Mesenchymal stem cell (in vitro differentiated cells and primary cell): ENCODE measurements at regions not wholly inside any gene's neighbourhood (a gene's known extent, or its start where the extent isn't known, plus 50 kb on each side); places are given as distances from the start of the nearest gene placed in this dataset.
A peak's percentile ranks its signal among the peaks of the same experiment; 100 is the strongest.

Experiments
- DNase-seq: peaks from one replicate; pipeline ENCODE4 v3.0.0-alpha.2; 2013
- H2AFZ ChIP-seq: one replicate; pipeline ENCODE4 v1.6.1; 2013; ENCODE audit warnings: low read depth, mild to moderate bottlenecking, control low read depth, inconsistent platforms, low read length, moderate library complexity
- H2AK5ac ChIP-seq: 2 replicates; pipeline ENCODE4 v1.6.1; 2013; ENCODE audit warnings: low read length, moderate library complexity, mild to moderate bottlenecking, inconsistent platforms; ENCODE audit not compliant: severe bottlenecking
- H2BK120ac ChIP-seq: one replicate; pipeline ENCODE4 v1.6.1; 2013; ENCODE audit warnings: low read depth, mild to moderate bottlenecking, inconsistent platforms, low read length, moderate library complexity
- H2BK12ac ChIP-seq, 2 experiments: one replicate each; pipeline ENCODE4 v1.6.1; 2013; ENCODE audit warnings: inconsistent platforms in 2 of 2, low read length in 2 of 2, mild to moderate bottlenecking in 2 of 2, moderate library complexity in 2 of 2, control low read depth in 1 of 2
- H2BK15ac ChIP-seq: one replicate; pipeline ENCODE4 v1.6.1; 2013; ENCODE audit warnings: mild to moderate bottlenecking, low read depth, inconsistent platforms; ENCODE audit not compliant: poor library complexity, severe bottlenecking
- H2BK5ac ChIP-seq: 2 replicates; pipeline ENCODE4 v1.6.1; 2013; ENCODE audit warnings: low read depth, mild to moderate bottlenecking, low read length, control low read depth, inconsistent platforms; ENCODE audit not compliant: poor library complexity, severe bottlenecking
- H3K14ac ChIP-seq, 2 experiments: one replicate each; pipeline ENCODE4 v1.6.1; 2013; ENCODE audit warnings: inconsistent platforms in 2 of 2, low read length in 2 of 2, control low read depth in 1 of 2, mild to moderate bottlenecking in 1 of 2, moderate library complexity in 1 of 2
- H3K18ac ChIP-seq, 2 experiments: one replicate each; pipeline ENCODE4 v1.6.1; 2013; ENCODE audit warnings: inconsistent platforms in 2 of 2, low read length in 2 of 2, control low read depth in 1 of 2, low read depth in 1 of 2, mild to moderate bottlenecking in 1 of 2
- H3K23ac ChIP-seq, 2 experiments: one replicate each; pipeline ENCODE4 v1.6.1; 2013; ENCODE audit warnings: inconsistent platforms in 2 of 2, low read length in 2 of 2, mild to moderate bottlenecking in 2 of 2, moderate library complexity in 2 of 2, control low read depth in 1 of 2
- H3K27ac ChIP-seq: 2 replicates; pipeline ENCODE4 v1.5.1; 2013; ENCODE audit warnings: mild to moderate bottlenecking, moderate library complexity, low read length, control low read depth, inconsistent platforms; ENCODE audit not compliant: poor library complexity, severe bottlenecking
- H3K27me3 ChIP-seq, 2 experiments: 2 replicates each; pipeline versions ENCODE4 v1.6.1 to v1.7.0; 2013; ENCODE audit warnings: low read length in 2 of 2, mild to moderate bottlenecking in 2 of 2, moderate library complexity in 2 of 2, control low read depth in 1 of 2, inconsistent platforms in 1 of 2; ENCODE audit not compliant: control insufficient read depth in 1 of 2, insufficient read depth in 1 of 2
- H3K36me3 ChIP-seq, 2 experiments: 2 replicates each; pipeline versions ENCODE4 v1.6.1 to v1.7.0; 2013; ENCODE audit warnings: low read length in 2 of 2, control low read depth in 1 of 2, inconsistent platforms in 1 of 2, low read depth in 1 of 2, mild to moderate bottlenecking in 1 of 2; ENCODE audit not compliant: insufficient read depth in 2 of 2, control insufficient read depth in 1 of 2
- H3K4ac ChIP-seq, 2 experiments: one replicate each; pipeline ENCODE4 v1.6.1; 2013; ENCODE audit warnings: inconsistent platforms in 2 of 2, low read length in 2 of 2, mild to moderate bottlenecking in 2 of 2, moderate library complexity in 2 of 2, control low read depth in 1 of 2, low read depth in 1 of 2
- H3K4me1 ChIP-seq: 2 replicates; pipeline ENCODE4 v1.6.1; 2013; ENCODE audit warnings: low read depth, low read length, control low read depth; ENCODE audit not compliant: control insufficient read depth, insufficient read depth
- H3K4me2 ChIP-seq: 2 replicates; pipeline ENCODE4 v1.6.1; 2013; ENCODE audit warnings: low read length, mild to moderate bottlenecking, inconsistent platforms; ENCODE audit not compliant: poor library complexity, severe bottlenecking
- H3K4me3 ChIP-seq, 2 experiments: 2 replicates each; pipeline versions ENCODE4 v1.5.1 to v1.7.0; 2013; ENCODE audit warnings: low read length in 2 of 2, mild to moderate bottlenecking in 2 of 2, control low read depth in 1 of 2, low read depth in 1 of 2; ENCODE audit not compliant: insufficient read depth in 1 of 2
- H3K79me1 ChIP-seq: replicated peaks from 2 replicates; pipeline ENCODE4 v1.6.1; 2013; ENCODE audit warnings: mild to moderate bottlenecking, control low read depth, low read length, inconsistent platforms; ENCODE audit not compliant: poor library complexity, severe bottlenecking
- H3K9ac ChIP-seq: 2 replicates; pipeline ENCODE4 v1.7.0; 2013; ENCODE audit warnings: mild to moderate bottlenecking, low read length, moderate library complexity
- H3K9me3 ChIP-seq: 2 replicates; pipeline ENCODE4 v1.7.0; 2013; ENCODE audit warnings: mild to moderate bottlenecking, low read length; ENCODE audit not compliant: control insufficient read depth
- H4K8ac ChIP-seq: one replicate; pipeline ENCODE4 v1.6.1; 2013; ENCODE audit warnings: inconsistent platforms, mild to moderate bottlenecking, low read length, moderate library complexity
- H4K91ac ChIP-seq: one replicate; pipeline ENCODE4 v1.6.1; 2013; ENCODE audit warnings: mild to moderate bottlenecking, low read length, inconsistent platforms
- WGBS: methylation state at CpG from one replicate; pipeline ENCODE4 v1.1.7; 2013; ENCODE audit warnings: mixed read lengths; 5-methylcytosine and 5-hydroxymethylcytosine counted together

DNA sequence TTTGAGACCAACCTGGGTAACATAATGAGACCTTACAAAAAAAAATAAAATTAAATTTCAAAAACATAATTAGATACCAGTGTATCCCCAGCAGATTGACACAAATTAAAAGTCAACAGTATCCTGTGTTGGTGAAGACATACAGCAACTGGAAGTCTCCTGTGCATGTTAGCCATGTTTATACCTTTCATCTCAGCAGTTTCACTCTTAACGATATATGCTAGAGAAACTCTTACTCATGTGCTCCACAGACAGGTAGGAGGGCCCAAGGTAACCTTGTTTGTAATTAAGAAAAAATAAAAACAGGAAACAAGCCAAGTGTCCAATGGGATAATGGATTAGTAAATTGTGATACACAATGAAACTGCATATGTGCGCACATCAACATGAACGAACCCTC is 50.1 kb upstream of the N4BP3 start:
- no peak overlapping the region for H3K4ac ChIP-seq
- no peak overlapping the region for H3K4me3 ChIP-seq
- H2AFZ ChIP-seq, result no peak overlapping the region
- no peaks in the 10 kb centered on the region for H3K9me3 ChIP-seq
- H3K14ac ChIP-seq, result no peak overlapping the region
- no peaks in the 10 kb centered on the region for H3K4me1 ChIP-seq
- H3K27me3 ChIP-seq, result peaks cover 2 to 27% of the 10 kb centered on the region in 2 experiments
- no peak overlapping the region for H2BK15ac ChIP-seq
- no peak overlapping the region for H2BK120ac ChIP-seq
- no peaks in the 10 kb centered on the region for H3K79me1 ChIP-seq
- H3K23ac ChIP-seq, result no peak overlapping the region
- H2AK5ac ChIP-seq, result no peak overlapping the region
- no peaks in the 10 kb centered on the region for H3K36me3 ChIP-seq
- no peak overlapping the region for H3K4me2 ChIP-seq
- DNase-seq, result no peak
- no peak overlapping the region for H2BK5ac ChIP-seq
- no peak overlapping the region for H4K91ac ChIP-seq
- H3K27ac ChIP-seq, result no peak overlapping the region
- whole genome bisulfite sequencing, result no CpG with 5 or more reads among the region's 3 CpGs
- H3K18ac ChIP-seq, result no peak overlapping the region
- no peak overlapping the region for H4K8ac ChIP-seq
- H2BK12ac ChIP-seq, result no peak overlapping the region
- no peak overlapping the region for H3K9ac ChIP-seq

DNA sequence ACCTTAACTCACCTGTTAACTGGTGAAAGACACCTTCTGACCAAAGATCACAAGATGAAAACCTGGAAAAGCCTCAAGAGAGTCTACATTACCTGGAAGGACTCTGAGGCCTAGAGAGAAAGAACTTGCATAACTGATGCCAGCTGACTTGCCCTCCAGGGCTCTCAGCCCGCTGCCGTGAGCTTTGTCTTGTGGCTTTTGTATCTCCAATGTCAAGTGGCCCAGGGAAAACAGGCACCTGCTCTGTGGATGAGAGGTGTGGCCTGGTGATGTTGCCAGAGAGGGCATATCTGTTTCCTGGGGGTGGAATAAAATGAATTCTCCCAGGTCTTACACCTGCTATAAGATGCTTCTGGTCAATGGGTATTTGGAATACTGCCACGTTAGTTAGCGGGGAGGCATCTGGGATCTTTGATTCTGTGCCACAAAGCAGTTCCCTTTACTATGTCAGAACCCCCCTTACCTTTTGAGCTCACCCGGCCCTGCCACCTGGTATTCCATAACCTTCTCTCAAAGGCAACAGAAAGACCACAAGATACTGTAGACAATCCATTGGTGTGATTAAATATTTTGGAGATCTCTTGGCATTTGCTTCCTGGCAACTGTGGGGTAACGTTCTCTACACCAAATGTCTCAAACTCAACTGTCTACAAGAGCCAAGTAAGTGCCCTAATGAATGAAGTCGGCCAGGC is 54.9 kb upstream of the N4BP3 start:
- no peak overlapping the region for H3K18ac ChIP-seq
- WGBS, result 80% methylated on average over 6 of the region's 7 CpGs
- no peak overlapping the region for H3K4ac ChIP-seq
- DNase-seq, result no peak
- no peak overlapping the region for H2BK120ac ChIP-seq
- no peaks in the 10 kb centered on the region for H3K36me3 ChIP-seq
- no peak overlapping the region for H3K27ac ChIP-seq
- H3K9me3 ChIP-seq, result no peaks in the 10 kb centered on the region
- H4K91ac ChIP-seq, result no peak overlapping the region
- no peak overlapping the region for H2AFZ ChIP-seq
- H2AK5ac ChIP-seq, result no peak overlapping the region
- no peak overlapping the region for H3K14ac ChIP-seq
- no peaks in the 10 kb centered on the region for H3K79me1 ChIP-seq
- H3K4me1 ChIP-seq, result peaks cover 2% of the 10 kb centered on the region
- no peak overlapping the region for H2BK15ac ChIP-seq
- H2BK12ac ChIP-seq, result no peak overlapping the region
- no peak overlapping the region for H2BK5ac ChIP-seq
- no peak overlapping the region for H3K4me2 ChIP-seq
- peaks cover 0 to 22% of the 10 kb centered on the region in 2 experiments for H3K27me3 ChIP-seq
- no peak overlapping the region for H3K4me3 ChIP-seq
- H4K8ac ChIP-seq, result no peak overlapping the region
- H3K9ac ChIP-seq, result no peak overlapping the region
- no peak overlapping the region for H3K23ac ChIP-seq

DNA sequence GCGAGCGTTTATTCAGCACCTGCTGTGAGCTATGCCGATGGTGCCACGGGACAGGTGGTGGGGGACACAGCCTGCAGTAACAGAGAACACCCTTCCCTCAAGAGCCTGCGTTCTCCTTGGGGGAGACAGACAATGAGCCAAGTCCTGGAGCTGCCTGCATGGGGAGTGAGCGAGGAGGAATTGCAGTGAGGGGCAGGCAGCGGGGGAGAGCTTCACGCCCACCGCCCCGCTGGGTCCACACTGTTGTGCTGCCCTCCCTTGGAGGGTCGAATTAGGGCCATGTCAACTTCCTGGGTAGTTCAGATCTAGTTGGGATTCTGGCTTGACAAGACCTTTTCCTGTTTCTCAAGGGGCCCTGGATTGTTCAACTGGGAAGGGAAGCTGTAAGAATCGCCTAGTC is 55.5 kb upstream of the N4BP3 start:
- Histone ChIP-seq H3K36me3 (no peaks in the 10 kb centered on the region), H3K4ac (no peak overlapping the region), H4K91ac (no peak overlapping the region), H3K27me3 (peaks cover 0 to 22% of the 10 kb centered on the region in 2 experiments), H3K27ac (no peak overlapping the region), H3K4me1 (peaks cover 2% of the 10 kb centered on the region), H3K14ac (peak overlapping the region in 1 of 2 experiments; percentile 36), H2AK5ac (no peak overlapping the region), H3K79me1 (no peaks in the 10 kb centered on the region), H3K9me3 (no peaks in the 10 kb centered on the region), H2AFZ (no peak overlapping the region), H3K4me3 (no peak overlapping the region), H2BK15ac (no peak overlapping the region), H3K4me2 (no peak overlapping the region), H2BK5ac (no peak overlapping the region), H3K9ac (no peak overlapping the region), H4K8ac (no peak overlapping the region), H2BK12ac (no peak overlapping the region), H2BK120ac (no peak overlapping the region), H3K18ac (no peak overlapping the region), H3K23ac (no peak overlapping the region)
- DNase-seq, result no peak
- 84% methylated on average over 12 of the region's 12 CpGs for WGBS

DNA sequence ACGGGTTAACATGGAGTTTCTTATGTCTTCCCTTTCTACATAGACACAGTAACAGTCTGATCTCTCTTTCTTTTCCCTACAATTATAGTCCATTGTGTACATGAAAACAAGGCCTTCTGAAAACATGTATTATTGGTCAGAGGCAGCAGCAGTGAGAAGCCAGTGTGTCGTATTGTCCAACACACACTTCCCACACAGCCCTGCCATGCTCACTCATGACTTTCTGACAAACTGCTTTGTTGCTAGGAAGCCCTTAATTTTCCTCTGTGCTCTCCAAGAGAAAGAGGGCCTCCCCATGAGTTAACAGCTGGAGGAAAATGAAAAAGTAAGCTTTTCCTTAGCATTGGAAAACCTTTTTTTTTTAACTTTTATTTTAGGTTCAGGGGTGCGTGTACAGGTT is 56.4 kb upstream of the N4BP3 start:
- no peak overlapping the region for H3K18ac ChIP-seq
- no peak overlapping the region for H4K91ac ChIP-seq
- no peak overlapping the region for H3K4me3 ChIP-seq
- H3K4ac ChIP-seq, result no peak overlapping the region
- no peak overlapping the region for H3K14ac ChIP-seq
- no peaks in the 10 kb centered on the region for H3K9me3 ChIP-seq
- H3K27me3 ChIP-seq, result peaks cover 0 to 22% of the 10 kb centered on the region in 2 experiments
- peaks cover 2% of the 10 kb centered on the region for H3K4me1 ChIP-seq
- H3K36me3 ChIP-seq, result no peaks in the 10 kb centered on the region
- no peak overlapping the region for H3K23ac ChIP-seq
- no peak overlapping the region for H2BK5ac ChIP-seq
- no peak overlapping the region for H4K8ac ChIP-seq
- WGBS, result 97% methylated on average over 3 of the region's 3 CpGs
- H2BK12ac ChIP-seq, result no peak overlapping the region
- H2BK120ac ChIP-seq, result no peak overlapping the region
- no peak overlapping the region for H3K27ac ChIP-seq
- H3K79me1 ChIP-seq, result no peaks in the 10 kb centered on the region
- no peak overlapping the region for H2AFZ ChIP-seq
- H2AK5ac ChIP-seq, result no peak overlapping the region
- no peak overlapping the region for H2BK15ac ChIP-seq
- no peak for DNase-seq
- H3K9ac ChIP-seq, result no peak overlapping the region
- no peak overlapping the region for H3K4me2 ChIP-seq
